OCI-LY1 (cell line): ENCODE measurements at regions not wholly inside any gene's neighbourhood (a gene's known extent, or its start where the extent isn't known, plus 50 kb on each side); places are given as distances from the start of the nearest gene placed in this dataset.

Source experiments
- H2AFZ ChIP-seq: fragments of 200-600 bp; sonication (generic), shearing (Covaris generic); 2 replicates; pipeline ENCODE4 v1.6.0; 2014; ENCODE audit warnings: antibody characterized with exemption, mild to moderate bottlenecking, low read length
- H3F3A ChIP-seq: fragments of 200-600 bp; sonication (generic), shearing (Covaris generic); 2 replicates; pipeline ENCODE4 v1.6.0; 2014; ENCODE audit warnings: mild to moderate bottlenecking, antibody characterized with exemption, low read length, moderate library complexity; ENCODE audit not compliant: insufficient read depth
- H3K27ac ChIP-seq: fragments of 200-600 bp; sonication (generic); 2 replicates; pipeline ENCODE4 v1.5.1; 2014; ENCODE audit warnings: low read length, mixed run types, mild to moderate bottlenecking, low read depth; ENCODE audit not compliant: poor library complexity, severe bottlenecking
- H3K27me3 ChIP-seq: fragments of 200-600 bp; sonication (generic); 2 replicates; pipeline ENCODE4 v1.6.0; 2014; ENCODE audit warnings: antibody characterized with exemption, mild to moderate bottlenecking, low read length, moderate library complexity; ENCODE audit not compliant: insufficient read depth
- H3K36me3 ChIP-seq: fragments of 200-600 bp; sonication (generic); 2 replicates; pipeline ENCODE4 v1.6.1; 2014; ENCODE audit warnings: mild to moderate bottlenecking, antibody characterized with exemption, low read length, moderate library complexity, mixed read lengths; ENCODE audit not compliant: insufficient read depth
- H3K4me1 ChIP-seq: fragments of 200-600 bp; sonication (generic); 2 replicates; pipeline ENCODE4 v1.5.1; 2014; ENCODE audit warnings: mild to moderate bottlenecking, low read length, moderate library complexity; ENCODE audit not compliant: insufficient read depth, severe bottlenecking
- H3K4me2 ChIP-seq: fragments of 200-600 bp; sonication (generic), shearing (Covaris generic); 2 replicates; pipeline ENCODE4 v1.6.1; 2014; ENCODE audit warnings: low read length
- H3K4me3 ChIP-seq: fragments of 200-600 bp; sonication (generic); 2 replicates; pipeline ENCODE4 v1.5.1; 2014; ENCODE audit warnings: low read length, low read depth, mild to moderate bottlenecking, mixed read lengths; ENCODE audit not compliant: poor library complexity, severe bottlenecking
- H3K79me2 ChIP-seq: fragments of 200-600 bp; shearing (Covaris generic); 2 replicates; pipeline ENCODE4 v1.6.1; 2016; ENCODE audit warnings: mixed run types, low read length, mixed read lengths; ENCODE audit not compliant: insufficient read depth
- H3K9ac ChIP-seq: fragments of 200-600 bp; sonication (generic), shearing (Covaris generic); 2 replicates; pipeline ENCODE4 v1.6.1; 2014; ENCODE audit warnings: mild to moderate bottlenecking, low read length, mixed read lengths
- H3K9me2 ChIP-seq: fragments of 200-600 bp; sonication (generic), shearing (Covaris generic); 2 replicates; pipeline ENCODE4 v1.6.1; 2014; ENCODE audit warnings: low read depth, mild to moderate bottlenecking, low read length, mixed read lengths
- H3K9me3 ChIP-seq: fragments of 200-600 bp; shearing (Covaris generic); 2 replicates; pipeline ENCODE4 v1.6.1; 2014; ENCODE audit warnings: low read length, mixed read lengths
- H4K20me1 ChIP-seq: fragments of 200-600 bp; sonication (generic), shearing (Covaris generic); 2 replicates; pipeline ENCODE4 v1.6.0; 2016; ENCODE audit warnings: mild to moderate bottlenecking, low read length; ENCODE audit not compliant: insufficient read depth
- EZH2 ChIP-seq: fragments of 200-600 bp; sonication (generic), shearing (Covaris generic); IDR thresholded peaks from 2 replicates; pipeline ENCODE4 v1.8.0; 2017; ENCODE audit warnings: borderline replicate concordance, mixed run types, mild to moderate bottlenecking, antibody characterized with exemption, low read length, moderate library complexity, mixed read lengths
- TF ChIP-seq, protein P1 (sequence below): fragments of 200-600 bp; sonication (generic), shearing (Covaris generic); IDR thresholded peaks from 2 replicates; pipeline ENCODE4 v1.5.1; 2017; ENCODE audit warnings: mild to moderate bottlenecking, antibody characterized with exemption, low read length, moderate library complexity, mixed read lengths

DNA sequence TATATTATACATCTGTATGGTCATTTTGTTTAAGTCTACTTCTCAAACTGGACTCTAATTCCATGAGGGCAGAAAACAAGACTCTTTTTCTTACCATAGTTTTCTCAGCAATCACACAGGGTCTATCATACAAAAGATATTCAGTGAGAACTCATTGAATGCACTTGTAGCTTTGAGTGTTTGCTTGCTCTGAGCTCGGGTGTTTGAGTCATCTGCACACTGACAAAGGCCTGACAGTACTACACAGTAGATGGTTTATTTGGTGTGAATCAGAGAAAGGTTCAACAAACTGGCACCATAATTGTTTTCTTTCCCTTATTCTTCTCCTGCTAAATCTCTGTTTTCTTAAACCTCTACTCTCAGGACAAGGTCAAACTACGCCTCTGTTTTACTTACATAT, 586.4 kb downstream of the LMO7 start:
- no peaks in the 10 kb centered on the region for H4K20me1 ChIP-seq
- no peaks in the 10 kb centered on the region for H3K79me2 ChIP-seq
- H2AFZ ChIP-seq: no peak overlapping the region
- TF ChIP-seq, protein P1, sequence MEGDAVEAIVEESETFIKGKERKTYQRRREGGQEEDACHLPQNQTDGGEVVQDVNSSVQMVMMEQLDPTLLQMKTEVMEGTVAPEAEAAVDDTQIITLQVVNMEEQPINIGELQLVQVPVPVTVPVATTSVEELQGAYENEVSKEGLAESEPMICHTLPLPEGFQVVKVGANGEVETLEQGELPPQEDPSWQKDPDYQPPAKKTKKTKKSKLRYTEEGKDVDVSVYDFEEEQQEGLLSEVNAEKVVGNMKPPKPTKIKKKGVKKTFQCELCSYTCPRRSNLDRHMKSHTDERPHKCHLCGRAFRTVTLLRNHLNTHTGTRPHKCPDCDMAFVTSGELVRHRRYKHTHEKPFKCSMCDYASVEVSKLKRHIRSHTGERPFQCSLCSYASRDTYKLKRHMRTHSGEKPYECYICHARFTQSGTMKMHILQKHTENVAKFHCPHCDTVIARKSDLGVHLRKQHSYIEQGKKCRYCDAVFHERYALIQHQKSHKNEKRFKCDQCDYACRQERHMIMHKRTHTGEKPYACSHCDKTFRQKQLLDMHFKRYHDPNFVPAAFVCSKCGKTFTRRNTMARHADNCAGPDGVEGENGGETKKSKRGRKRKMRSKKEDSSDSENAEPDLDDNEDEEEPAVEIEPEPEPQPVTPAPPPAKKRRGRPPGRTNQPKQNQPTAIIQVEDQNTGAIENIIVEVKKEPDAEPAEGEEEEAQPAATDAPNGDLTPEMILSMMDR: no peak
- no peak for TF ChIP-seq EZH2
- no peak overlapping the region for H3K27ac ChIP-seq
- no peaks in the 10 kb centered on the region for H3K27me3 ChIP-seq
- no peak overlapping the region for H3K9ac ChIP-seq
- no peaks in the 10 kb centered on the region for H3K9me2 ChIP-seq
- H3K4me3 ChIP-seq: no peak overlapping the region
- no peaks in the 10 kb centered on the region for H3K4me1 ChIP-seq
- no peaks in the 10 kb centered on the region for H3K9me3 ChIP-seq
- H3K4me2 ChIP-seq: no peak overlapping the region
- H3K36me3 ChIP-seq: no peaks in the 10 kb centered on the region
- H3F3A ChIP-seq: no peaks in the 10 kb centered on the region

- H3K79me2 ChIP-seq: no peaks in the 10 kb centered on the region
- no peak overlapping the region for H3K4me2 ChIP-seq
- H3K4me1 ChIP-seq: no peaks in the 10 kb centered on the region
- H3K9ac ChIP-seq: no peak overlapping the region
- H3K9me2 ChIP-seq: no peaks in the 10 kb centered on the region
- no peak overlapping the region for H3K27ac ChIP-seq
- H3K9me3 ChIP-seq: no peaks in the 10 kb centered on the region
- no peak overlapping the region for H2AFZ ChIP-seq
- TF ChIP-seq, protein P1: no peak
- no peak for TF ChIP-seq EZH2
- H3F3A ChIP-seq: no peaks in the 10 kb centered on the region
- no peaks in the 10 kb centered on the region for H4K20me1 ChIP-seq
- no peaks in the 10 kb centered on the region for H3K27me3 ChIP-seq
- no peaks in the 10 kb centered on the region for H3K36me3 ChIP-seq
- no peak overlapping the region for H3K4me3 ChIP-seq
Observed at GRCh38 chr13:76216729-76217128, 580.6 kb downstream of the LMO7 start.

GRCh38 chr13:76214001-76214400, 577.9 kb downstream of the LMO7 start:
- no peak overlapping the region for H3K9ac ChIP-seq
- no peaks in the 10 kb centered on the region for H4K20me1 ChIP-seq
- no peak overlapping the region for H3K27ac ChIP-seq
- H3K79me2 ChIP-seq: no peaks in the 10 kb centered on the region
- H3K36me3 ChIP-seq: no peaks in the 10 kb centered on the region
- H3K9me2 ChIP-seq: no peaks in the 10 kb centered on the region
- no peak overlapping the region for H2AFZ ChIP-seq
- no peaks in the 10 kb centered on the region for H3F3A ChIP-seq
- no peak overlapping the region for H3K4me3 ChIP-seq
- H3K4me2 ChIP-seq: no peak overlapping the region
- no peaks in the 10 kb centered on the region for H3K27me3 ChIP-seq
- H3K4me1 ChIP-seq: no peaks in the 10 kb centered on the region
- TF ChIP-seq EZH2: no peak
- TF ChIP-seq, protein P1: no peak
- no peaks in the 10 kb centered on the region for H3K9me3 ChIP-seq
